Liver (tissue), 7 donors: ENCODE measurements at regions not wholly inside any gene's neighbourhood (a gene's known extent, or its start where the extent isn't known, plus 50 kb on each side); places are given as distances from the start of the nearest gene placed in this dataset.

Experiments used
- DNase-seq: peaks from one replicate; pipeline ENCODE4 v3.0.0-alpha.2; 2017; ENCODE audit warnings: low spot score
- H3K27ac ChIP-seq, 2 donors: one replicate each; pipeline ENCODE4 v1.7.0; 2013; ENCODE audit warnings: inconsistent platforms in 2 of 2, low read length in 2 of 2, control low read depth in 1 of 2, low read depth in 1 of 2, mild to moderate bottlenecking in 1 of 2
- H3K27me3 ChIP-seq, 4 donors: one replicate each; pipeline versions ENCODE4 v1.6.1 to v1.7.0; 2013; ENCODE audit warnings: low read length in 3 of 4, inconsistent platforms in 1 of 4, mild to moderate bottlenecking in 1 of 4, moderate library complexity in 1 of 4; ENCODE audit not compliant: control insufficient read depth in 4 of 4, insufficient read depth in 4 of 4
- H3K36me3 ChIP-seq, 4 donors: one replicate each; pipeline versions ENCODE4 v1.6.1 to v1.7.0; 2013; ENCODE audit warnings: low read length in 3 of 4, mild to moderate bottlenecking in 3 of 4, low read depth in 1 of 4, moderate library complexity in 1 of 4; ENCODE audit not compliant: control insufficient read depth in 4 of 4, insufficient read depth in 3 of 4
- H3K4me1 ChIP-seq, 4 donors: one replicate each; pipeline versions ENCODE4 v1.6.1 to v1.7.0; 2013; ENCODE audit warnings: low read length in 3 of 4, mild to moderate bottlenecking in 3 of 4, moderate library complexity in 1 of 4; ENCODE audit not compliant: control insufficient read depth in 4 of 4, insufficient read depth in 4 of 4
- H3K4me3 ChIP-seq, 3 donors: one replicate each; pipeline versions ENCODE4 v1.6.1 to v1.7.0; 2013; ENCODE audit warnings: low read length in 3 of 3, control low read depth in 1 of 3, low read depth in 1 of 3, mild to moderate bottlenecking in 1 of 3
- H3K9ac ChIP-seq, 2 donors: one replicate each; pipeline ENCODE4 v1.7.0; 2013; ENCODE audit warnings: low read length in 2 of 2, mild to moderate bottlenecking in 2 of 2, moderate library complexity in 2 of 2, control low read depth in 1 of 2, low read depth in 1 of 2
- H3K9me3 ChIP-seq, 4 donors: one replicate each; pipeline versions ENCODE4 v1.6.1 to v1.7.0; 2013; ENCODE audit warnings: low read length in 3 of 4; ENCODE audit not compliant: control insufficient read depth in 4 of 4
- EGR1 ChIP-seq, 2 donors: IDR thresholded peaks; 2 replicates each; pipeline ENCODE4 v1.6.1; 2016 to 2018; ENCODE audit warnings: antibody characterized with exemption in 2 of 2, low read depth in 2 of 2
- FOXA1 ChIP-seq: IDR thresholded peaks from 2 replicates; pipeline ENCODE4 v1.6.1; 2016; ENCODE audit warnings: antibody characterized with exemption
- GABPA ChIP-seq, 2 donors: IDR thresholded peaks in 1 of 2; conservative IDR thresholded peaks in 1 of 2; 2 replicates each; pipeline ENCODE4 v1.6.1; 2016; ENCODE audit warnings: antibody characterized with exemption in 2 of 2, mild to moderate bottlenecking in 1 of 2, moderate library complexity in 1 of 2
- JUND ChIP-seq, 2 donors: IDR thresholded peaks; 2 replicates each; pipeline ENCODE4 v1.6.1; 2016; ENCODE audit warnings: antibody characterized with exemption in 2 of 2
- NR2F2 ChIP-seq: IDR thresholded peaks from 2 replicates; pipeline ENCODE4 v1.6.1; 2016; ENCODE audit warnings: antibody characterized with exemption
- RAD21 ChIP-seq, 2 donors: IDR thresholded peaks; 2 replicates each; pipeline ENCODE4 v1.6.1; 2016; ENCODE audit warnings: antibody characterized with exemption in 2 of 2, mild to moderate bottlenecking in 2 of 2
- RXRA ChIP-seq, 2 donors: IDR thresholded peaks; 2 replicates each; pipeline ENCODE4 v1.6.1; 2017 to 2018; ENCODE audit warnings: antibody characterized with exemption in 2 of 2, mild to moderate bottlenecking in 1 of 2
- SP1 ChIP-seq: IDR thresholded peaks from 2 replicates; pipeline ENCODE4 v1.6.1; 2018; ENCODE audit warnings: antibody characterized with exemption, mild to moderate bottlenecking
- TAF1 ChIP-seq: conservative IDR thresholded peaks from 2 replicates; pipeline ENCODE4 v1.6.1; 2016; ENCODE audit warnings: antibody characterized with exemption, mild to moderate bottlenecking
- YY1 ChIP-seq: IDR thresholded peaks from 2 replicates; pipeline ENCODE4 v1.6.1; 2016; ENCODE audit warnings: antibody characterized with exemption, mild to moderate bottlenecking
- WGBS: extraction: QIAGEN DNeasy Blood & Tissue Kit; methylation state at CpG from one replicate; pipeline ENCODE4 v1.1.7; 2013; 5-methylcytosine and 5-hydroxymethylcytosine counted together
- TF ChIP-seq, protein P1 (sequence below): IDR thresholded peaks from 2 replicates; pipeline ENCODE4 v1.6.1; 2016; ENCODE audit warnings: antibody characterized with exemption
- TF ChIP-seq, protein P2 (sequence below): IDR thresholded peaks from 2 replicates; pipeline ENCODE4 v1.6.1; 2016; ENCODE audit warnings: antibody characterized with exemption
- donor health status: healthy.
- donor health status: healthy.
- donor health status: healthy.
- donor health status: healthy.

DNA sequence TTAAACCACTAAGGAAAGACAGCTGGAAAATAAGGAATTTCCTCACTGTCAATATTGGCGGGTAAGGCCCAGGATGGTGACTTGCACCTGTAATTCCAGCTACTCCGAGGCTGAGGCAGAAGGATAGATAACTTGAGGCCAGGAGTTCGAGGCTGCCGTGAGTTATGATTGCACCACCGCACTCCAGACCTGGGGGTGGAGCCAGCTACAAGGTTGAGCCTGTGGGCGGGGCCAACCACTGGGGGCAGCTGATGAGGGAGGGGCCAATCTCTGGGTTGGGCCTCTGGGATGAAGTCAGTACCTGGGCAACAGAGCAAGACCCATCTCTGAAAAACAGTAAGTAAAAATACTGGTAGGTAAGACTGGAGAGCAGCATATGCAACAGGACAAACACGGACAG, 80.1 kb upstream of the ADO start:
- Histone ChIP-seq H3K9ac (no peak overlapping the region), H3K4me3 (no peak overlapping the region), H3K36me3 (no peaks in the 10 kb centered on the region), H3K9me3 (no peaks in the 10 kb centered on the region), H3K4me1 (no peaks in the 10 kb centered on the region), H3K27ac (no peak overlapping the region), H3K27me3 (peaks cover 0 to 6% (median 1%) of the 10 kb centered on the region in 4 donors)
- TF ChIP-seq, protein P1, sequence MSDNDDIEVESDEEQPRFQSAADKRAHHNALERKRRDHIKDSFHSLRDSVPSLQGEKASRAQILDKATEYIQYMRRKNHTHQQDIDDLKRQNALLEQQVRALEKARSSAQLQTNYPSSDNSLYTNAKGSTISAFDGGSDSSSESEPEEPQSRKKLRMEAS: no peak
- TF ChIP-seq JUND (IDR thresholded peaks at IDR 0.05): no peak
- 85% methylated on average over 7 of the region's 7 CpGs for WGBS
- DNase-seq: no peak

DNA sequence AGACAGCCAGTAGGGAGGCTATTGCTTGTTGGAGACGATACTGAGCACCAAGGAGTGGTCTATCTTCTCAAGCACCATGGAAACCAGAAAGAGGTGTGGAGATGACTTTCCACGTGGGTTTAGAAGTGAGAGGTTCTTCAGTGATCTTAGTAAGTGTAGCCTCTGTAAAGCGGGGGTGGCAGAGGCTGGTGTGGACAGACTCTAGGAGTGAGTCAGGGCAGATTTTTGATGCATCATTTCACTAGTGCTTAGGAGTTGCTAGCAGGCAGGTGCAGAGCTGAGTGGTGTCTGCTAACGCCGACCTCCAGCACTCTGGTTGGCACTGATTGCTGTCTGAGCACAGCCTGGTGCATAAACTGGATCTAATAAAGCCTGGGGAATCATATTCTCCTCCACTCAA, 78.4 kb upstream of the ADO start:
- 73% methylated on average over 5 of the region's 5 CpGs for WGBS
- Histone ChIP-seq H3K27me3 (peaks cover 0 to 8% (median 1%) of the 10 kb centered on the region in 4 donors), H3K4me3 (no peak overlapping the region), H3K27ac (no peak overlapping the region), H3K9ac (no peak overlapping the region), H3K9me3 (no peaks in the 10 kb centered on the region), H3K36me3 (no peaks in the 10 kb centered on the region), H3K4me1 (no peaks in the 10 kb centered on the region)
- TF ChIP-seq RXRA (IDR thresholded peaks at IDR 0.05): no peak
- no peak for TF ChIP-seq YY1
- TF ChIP-seq RAD21 (IDR thresholded peaks at IDR 0.05): no peak
- DNase-seq: no peak

DNA sequence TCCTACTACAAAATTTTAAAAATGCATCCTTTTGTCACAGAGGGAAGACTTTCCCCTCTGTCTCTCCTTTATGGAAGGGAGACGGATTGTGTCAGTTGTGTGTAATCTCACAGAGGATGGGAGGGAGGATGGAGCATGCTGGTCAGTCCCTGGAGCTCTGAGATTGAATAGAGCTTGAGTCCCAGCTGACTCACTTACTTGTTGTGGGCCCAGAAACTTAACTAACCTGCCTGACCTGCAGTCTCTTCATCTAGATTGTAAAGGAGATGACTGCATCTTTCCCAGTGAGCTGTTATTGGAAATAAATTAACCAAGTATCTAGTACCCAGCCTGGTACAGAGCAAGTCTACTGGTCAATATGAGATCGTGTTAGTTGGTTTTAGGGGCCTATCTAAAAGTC, 77.9 kb upstream of the ADO start:
- Histone ChIP-seq H3K4me1 (no peaks in the 10 kb centered on the region), H3K36me3 (no peaks in the 10 kb centered on the region), H3K9ac (no peak overlapping the region), H3K27me3 (peaks cover 0 to 8% (median 1%) of the 10 kb centered on the region in 4 donors), H3K4me3 (no peak overlapping the region), H3K9me3 (no peaks in the 10 kb centered on the region), H3K27ac (no peak overlapping the region)
- TF ChIP-seq EGR1 (IDR thresholded peaks at IDR 0.05; ENCODE audit: low read depth in 2 of 2): no peak
- 75% methylated on average over 2 of the region's 2 CpGs for WGBS
- no peak for DNase-seq

DNA sequence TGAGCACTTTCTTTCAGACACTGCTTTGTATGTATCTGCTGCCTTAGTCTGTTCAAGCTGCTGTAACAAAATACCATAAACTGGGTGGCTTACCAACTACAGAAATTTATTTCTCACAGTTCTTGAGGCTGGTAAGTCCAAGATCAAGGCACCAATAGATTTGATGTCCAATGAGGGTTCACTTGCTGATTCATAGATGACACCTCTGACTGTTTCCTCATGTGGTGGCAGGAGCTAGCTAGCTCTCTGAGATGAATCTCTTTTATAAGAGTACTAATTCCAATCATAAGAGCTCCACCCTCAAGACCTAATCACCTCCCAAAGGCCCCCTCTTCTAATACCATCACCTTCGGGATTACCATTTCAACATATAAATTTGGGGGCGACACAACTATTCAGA, 76.6 kb upstream of the ADO start:
- DNase-seq: no peak
- H3K4me3 ChIP-seq: no peak overlapping the region
- no peak overlapping the region for H3K27ac ChIP-seq
- WGBS: 92% methylated on average over 2 of the region's 2 CpGs
- TF ChIP-seq RAD21 (IDR thresholded peaks at IDR 0.05) (no peak), FOXA1 (no peak), GABPA (IDR thresholded peaks at IDR 0.05 in 1 of 2, conservative IDR thresholded peaks at IDR 0.05 in 1 of 2) (no peak), EGR1 (IDR thresholded peaks at IDR 0.05; ENCODE audit: low read depth in 2 of 2) (no peak), TAF1 (no peak), SP1 (no peak), NR2F2 (no peak), YY1 (no peak)
- TF ChIP-seq, protein P2, sequence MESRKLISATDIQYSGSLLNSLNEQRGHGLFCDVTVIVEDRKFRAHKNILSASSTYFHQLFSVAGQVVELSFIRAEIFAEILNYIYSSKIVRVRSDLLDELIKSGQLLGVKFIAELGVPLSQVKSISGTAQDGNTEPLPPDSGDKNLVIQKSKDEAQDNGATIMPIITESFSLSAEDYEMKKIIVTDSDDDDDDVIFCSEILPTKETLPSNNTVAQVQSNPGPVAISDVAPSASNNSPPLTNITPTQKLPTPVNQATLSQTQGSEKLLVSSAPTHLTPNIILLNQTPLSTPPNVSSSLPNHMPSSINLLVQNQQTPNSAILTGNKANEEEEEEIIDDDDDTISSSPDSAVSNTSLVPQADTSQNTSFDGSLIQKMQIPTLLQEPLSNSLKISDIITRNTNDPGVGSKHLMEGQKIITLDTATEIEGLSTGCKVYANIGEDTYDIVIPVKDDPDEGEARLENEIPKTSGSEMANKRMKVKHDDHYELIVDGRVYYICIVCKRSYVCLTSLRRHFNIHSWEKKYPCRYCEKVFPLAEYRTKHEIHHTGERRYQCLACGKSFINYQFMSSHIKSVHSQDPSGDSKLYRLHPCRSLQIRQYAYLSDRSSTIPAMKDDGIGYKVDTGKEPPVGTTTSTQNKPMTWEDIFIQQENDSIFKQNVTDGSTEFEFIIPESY: no peak
- no peaks in the 10 kb centered on the region for H3K36me3 ChIP-seq
- peaks cover 0 to 8% (median 1%) of the 10 kb centered on the region in 4 donors for H3K27me3 ChIP-seq
- no peaks in the 10 kb centered on the region for H3K4me1 ChIP-seq
- no peaks in the 10 kb centered on the region for H3K9me3 ChIP-seq
- H3K9ac ChIP-seq: no peak overlapping the region
